Panc1 (cell line): ENCODE measurements at regions not wholly inside any gene's neighbourhood (a gene's known extent, or its start where the extent isn't known, plus 50 kb on each side); places are given as distances from the start of the nearest gene placed in this dataset.

Experiments
- POLR2AphosphoS5 ChIP-seq: IDR thresholded peaks from 2 replicates; pipeline ENCODE4 v1.6.1; 2012; ENCODE audit warnings: mild to moderate bottlenecking, low read depth, low read length, moderate library complexity
- TF ChIP-seq, protein P1 (sequence below), 2 experiments: IDR thresholded peaks; 2 replicates each; pipeline ENCODE4 v1.6.1; 2011 to 2012; ENCODE audit warnings: low read depth in 2 of 2, control low read depth in 1 of 2, low read length in 1 of 2, mild to moderate bottlenecking in 1 of 2, moderate library complexity in 1 of 2; ENCODE audit not compliant: insufficient read depth in 1 of 2
- TF ChIP-seq, protein P2 (sequence below): fragments of 450-650 bp; IDR thresholded peaks from 2 replicates; pipeline ENCODE4 v1.5.1; 2017; ENCODE audit warnings: mild to moderate bottlenecking

GRCh38 chr4:11337287-11337686 is 91.4 kb downstream of the HS3ST1 start:
- TF ChIP-seq, protein P1, sequence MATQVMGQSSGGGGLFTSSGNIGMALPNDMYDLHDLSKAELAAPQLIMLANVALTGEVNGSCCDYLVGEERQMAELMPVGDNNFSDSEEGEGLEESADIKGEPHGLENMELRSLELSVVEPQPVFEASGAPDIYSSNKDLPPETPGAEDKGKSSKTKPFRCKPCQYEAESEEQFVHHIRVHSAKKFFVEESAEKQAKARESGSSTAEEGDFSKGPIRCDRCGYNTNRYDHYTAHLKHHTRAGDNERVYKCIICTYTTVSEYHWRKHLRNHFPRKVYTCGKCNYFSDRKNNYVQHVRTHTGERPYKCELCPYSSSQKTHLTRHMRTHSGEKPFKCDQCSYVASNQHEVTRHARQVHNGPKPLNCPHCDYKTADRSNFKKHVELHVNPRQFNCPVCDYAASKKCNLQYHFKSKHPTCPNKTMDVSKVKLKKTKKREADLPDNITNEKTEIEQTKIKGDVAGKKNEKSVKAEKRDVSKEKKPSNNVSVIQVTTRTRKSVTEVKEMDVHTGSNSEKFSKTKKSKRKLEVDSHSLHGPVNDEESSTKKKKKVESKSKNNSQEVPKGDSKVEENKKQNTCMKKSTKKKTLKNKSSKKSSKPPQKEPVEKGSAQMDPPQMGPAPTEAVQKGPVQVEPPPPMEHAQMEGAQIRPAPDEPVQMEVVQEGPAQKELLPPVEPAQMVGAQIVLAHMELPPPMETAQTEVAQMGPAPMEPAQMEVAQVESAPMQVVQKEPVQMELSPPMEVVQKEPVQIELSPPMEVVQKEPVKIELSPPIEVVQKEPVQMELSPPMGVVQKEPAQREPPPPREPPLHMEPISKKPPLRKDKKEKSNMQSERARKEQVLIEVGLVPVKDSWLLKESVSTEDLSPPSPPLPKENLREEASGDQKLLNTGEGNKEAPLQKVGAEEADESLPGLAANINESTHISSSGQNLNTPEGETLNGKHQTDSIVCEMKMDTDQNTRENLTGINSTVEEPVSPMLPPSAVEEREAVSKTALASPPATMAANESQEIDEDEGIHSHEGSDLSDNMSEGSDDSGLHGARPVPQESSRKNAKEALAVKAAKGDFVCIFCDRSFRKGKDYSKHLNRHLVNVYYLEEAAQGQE (IDR thresholded peaks at IDR 0.05; ENCODE audit: insufficient read depth in 1 of 2, low read depth in 2 of 2, low read length in 1 of 2), result no peak
- TF ChIP-seq, protein P2, sequence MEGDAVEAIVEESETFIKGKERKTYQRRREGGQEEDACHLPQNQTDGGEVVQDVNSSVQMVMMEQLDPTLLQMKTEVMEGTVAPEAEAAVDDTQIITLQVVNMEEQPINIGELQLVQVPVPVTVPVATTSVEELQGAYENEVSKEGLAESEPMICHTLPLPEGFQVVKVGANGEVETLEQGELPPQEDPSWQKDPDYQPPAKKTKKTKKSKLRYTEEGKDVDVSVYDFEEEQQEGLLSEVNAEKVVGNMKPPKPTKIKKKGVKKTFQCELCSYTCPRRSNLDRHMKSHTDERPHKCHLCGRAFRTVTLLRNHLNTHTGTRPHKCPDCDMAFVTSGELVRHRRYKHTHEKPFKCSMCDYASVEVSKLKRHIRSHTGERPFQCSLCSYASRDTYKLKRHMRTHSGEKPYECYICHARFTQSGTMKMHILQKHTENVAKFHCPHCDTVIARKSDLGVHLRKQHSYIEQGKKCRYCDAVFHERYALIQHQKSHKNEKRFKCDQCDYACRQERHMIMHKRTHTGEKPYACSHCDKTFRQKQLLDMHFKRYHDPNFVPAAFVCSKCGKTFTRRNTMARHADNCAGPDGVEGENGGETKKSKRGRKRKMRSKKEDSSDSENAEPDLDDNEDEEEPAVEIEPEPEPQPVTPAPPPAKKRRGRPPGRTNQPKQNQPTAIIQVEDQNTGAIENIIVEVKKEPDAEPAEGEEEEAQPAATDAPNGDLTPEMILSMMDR, result no peak
- TF ChIP-seq POLR2AphosphoS5, result no peak
